ENCODE measurements at regions not wholly inside any gene's neighbourhood (a gene's known extent, or its start where the extent isn't known, plus 50 kb on each side); places are given as distances from the start of the nearest gene placed in this dataset.

DNA sequence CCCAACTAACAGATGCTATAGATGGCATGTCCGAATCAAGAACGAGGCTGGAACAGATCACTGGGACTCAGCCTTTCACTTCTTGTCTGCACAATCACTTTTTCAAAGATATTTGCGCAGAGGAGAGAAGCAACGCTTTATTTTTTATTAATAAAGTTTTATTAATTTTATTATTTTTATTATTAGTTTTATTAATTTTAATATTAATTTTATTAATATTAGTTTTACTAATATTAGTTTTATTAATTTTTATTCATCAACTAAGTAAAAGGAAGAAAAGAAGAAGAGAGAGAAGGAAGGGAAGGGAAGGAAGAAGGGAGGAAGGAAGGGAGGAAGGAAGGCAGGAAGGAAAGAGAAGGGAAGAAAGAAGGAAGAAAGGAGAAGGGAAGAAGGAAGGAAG is 236.4 kb upstream of the HHIP start:
- no peak for FAIRE-seq
- H3K27ac ChIP-seq: no peak overlapping the region
- CTCF ChIA-PET: no interaction called here
- no peak for ATAC-seq
- H3K9me3 ChIP-seq: no peaks in the 10 kb centered on the region
- WGBS (ENCODE audit: missing lambda C conversion rate): 77% methylated on average over 4 of the region's 4 CpGs
- POLR2A ChIA-PET: no interaction called here
- H3K4me3 ChIP-seq: no peak overlapping the region
- no peaks in the 10 kb centered on the region for H3K4me1 ChIP-seq
- TF ChIP-seq NR3C1 (IDR thresholded peaks at IDR 0.05) (no peak), EHF (CRISPR knock-in tag; IDR thresholded peaks at IDR 0.05) (no peak), FOSB (CRISPR knock-in tag; IDR thresholded peaks at IDR 0.05) (no peak), RAD21 (conservative IDR thresholded peaks at IDR 0.05 in 1 of 2, IDR thresholded peaks at IDR 0.05 in 1 of 2) (no peak), HOXB13 (CRISPR knock-in tag; IDR thresholded peaks at IDR 0.05; ENCODE audit: low read depth) (no peak), PHF8 (IDR thresholded peaks at IDR 0.05; ENCODE audit: borderline replicate concordance, low read depth) (no peak), SMC3 (IDR thresholded peaks at IDR 0.05) (no peak), JUNB (IDR thresholded peaks at IDR 0.05) (no peak), KDM1A (IDR thresholded peaks at IDR 0.05; ENCODE audit: low read depth) (no peak), MAFK (IDR thresholded peaks at IDR 0.05; ENCODE audit: partially characterized antibody) (no peak), HOXB5 (CRISPR knock-in tag; IDR thresholded peaks at IDR 0.05) (no peak), RCOR1 (IDR thresholded peaks at IDR 0.05; ENCODE audit: low read depth, low read length) (no peak), ZSCAN20 (CRISPR knock-in tag; IDR thresholded peaks at IDR 0.05) (no peak), SREBF2 (IDR thresholded peaks at IDR 0.05) (no peak), MAZ (IDR thresholded peaks at IDR 0.05; ENCODE audit: borderline replicate concordance, low read depth, low read length) (no peak), HEYL (CRISPR knock-in tag; IDR thresholded peaks at IDR 0.05) (no peak), RARB (CRISPR knock-in tag; IDR thresholded peaks at IDR 0.05) (no peak), POLR2AphosphoS2 (conservative IDR thresholded peaks at IDR 0.05; ENCODE audit: low read length) (no peak)
- TF ChIP-seq, protein P1, sequence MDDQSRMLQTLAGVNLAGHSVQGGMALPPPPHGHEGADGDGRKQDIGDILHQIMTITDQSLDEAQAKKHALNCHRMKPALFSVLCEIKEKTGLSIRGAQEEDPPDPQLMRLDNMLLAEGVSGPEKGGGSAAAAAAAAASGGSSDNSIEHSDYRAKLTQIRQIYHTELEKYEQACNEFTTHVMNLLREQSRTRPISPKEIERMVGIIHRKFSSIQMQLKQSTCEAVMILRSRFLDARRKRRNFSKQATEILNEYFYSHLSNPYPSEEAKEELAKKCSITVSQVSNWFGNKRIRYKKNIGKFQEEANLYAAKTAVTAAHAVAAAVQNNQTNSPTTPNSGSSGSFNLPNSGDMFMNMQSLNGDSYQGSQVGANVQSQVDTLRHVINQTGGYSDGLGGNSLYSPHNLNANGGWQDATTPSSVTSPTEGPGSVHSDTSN (IDR thresholded peaks at IDR 0.05): no peak
- DNase-seq (ENCODE audit: low read depth in 1 of 2, low spot score in 1 of 2): no peak
- H3K4me2 ChIP-seq: no peak overlapping the region

GRCh38 chr4:144410230-144410783 is 235.6 kb upstream of the HHIP start:
- WGBS (ENCODE audit: missing lambda C conversion rate): 41% methylated on average over 2 of the region's 2 CpGs
- FAIRE-seq (no peak), ATAC-seq (no peak), DNase-seq (ENCODE audit: low read depth in 1 of 2, low spot score in 1 of 2) (no peak)
- TF ChIP-seq BHLHE40 (IDR thresholded peaks at IDR 0.05; ENCODE audit: low read depth, low read length) (no peak), CTCF (IDR thresholded peaks at IDR 0.05) (no peak), KDM5A (IDR thresholded peaks at IDR 0.05) (no peak), HMGXB4 (CRISPR knock-in tag; IDR thresholded peaks at IDR 0.05; ENCODE audit: borderline replicate concordance) (no peak), POLR2AphosphoS2 (conservative IDR thresholded peaks at IDR 0.05; ENCODE audit: low read length) (no peak), EHF (CRISPR knock-in tag; IDR thresholded peaks at IDR 0.05) (no peak), MAX (IDR thresholded peaks at IDR 0.05) (no peak), MAFK (IDR thresholded peaks at IDR 0.05; ENCODE audit: partially characterized antibody) (no peak), ESRRA (IDR thresholded peaks at IDR 0.05; ENCODE audit: borderline replicate concordance, low read length) (no peak), GATA3 (IDR thresholded peaks at IDR 0.05; ENCODE audit: borderline replicate concordance) (no peak), RAD21 (conservative IDR thresholded peaks at IDR 0.05 in 1 of 2, IDR thresholded peaks at IDR 0.05 in 1 of 2) (no peak), MAZ (IDR thresholded peaks at IDR 0.05; ENCODE audit: borderline replicate concordance, low read depth, low read length) (no peak), FOXS1 (CRISPR knock-in tag; IDR thresholded peaks at IDR 0.05) (no peak)
- TF ChIP-seq, protein P2, sequence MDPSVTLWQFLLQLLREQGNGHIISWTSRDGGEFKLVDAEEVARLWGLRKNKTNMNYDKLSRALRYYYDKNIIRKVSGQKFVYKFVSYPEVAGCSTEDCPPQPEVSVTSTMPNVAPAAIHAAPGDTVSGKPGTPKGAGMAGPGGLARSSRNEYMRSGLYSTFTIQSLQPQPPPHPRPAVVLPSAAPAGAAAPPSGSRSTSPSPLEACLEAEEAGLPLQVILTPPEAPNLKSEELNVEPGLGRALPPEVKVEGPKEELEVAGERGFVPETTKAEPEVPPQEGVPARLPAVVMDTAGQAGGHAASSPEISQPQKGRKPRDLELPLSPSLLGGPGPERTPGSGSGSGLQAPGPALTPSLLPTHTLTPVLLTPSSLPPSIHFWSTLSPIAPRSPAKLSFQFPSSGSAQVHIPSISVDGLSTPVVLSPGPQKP (IDR thresholded peaks at IDR 0.05; ENCODE audit: low read depth, low read length): no peak
- Histone ChIP-seq H3K9me3 (no peaks in the 10 kb centered on the region), H3K4me2 (no peak overlapping the region), H3K4me3 (no peak overlapping the region), H3K27ac (no peak overlapping the region), H3K4me1 (no peaks in the 10 kb centered on the region)
- CTCF ChIA-PET: no interaction called here
- POLR2A ChIA-PET: no interaction called here

All from A549 (cell line).